ENCODE measurements at regions not wholly inside any gene's neighbourhood (a gene's known extent, or its start where the extent isn't known, plus 50 kb on each side); places are given as distances from the start of the nearest gene placed in this dataset.

DNA sequence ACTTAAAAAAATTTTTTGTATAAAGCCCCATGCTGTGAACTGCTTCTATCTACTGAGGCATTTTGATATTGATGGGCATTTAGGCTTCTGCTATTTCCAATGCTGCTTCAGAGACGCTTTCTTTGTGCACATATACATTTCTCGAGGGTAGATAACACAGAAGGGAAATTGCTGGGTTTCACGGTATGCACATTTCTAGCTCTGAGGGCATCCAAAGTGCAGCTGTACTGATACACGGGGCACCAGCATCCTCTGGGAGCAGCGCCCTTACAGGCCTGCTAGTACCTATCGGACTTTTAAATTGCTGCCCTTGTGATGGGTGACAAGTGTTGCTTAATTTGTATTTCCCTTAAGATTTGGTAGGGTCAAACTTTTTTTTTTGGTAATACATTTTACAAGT, 88.6 kb downstream of the KCTD15 start:
- Histone ChIP-seq H3K27ac (no peak overlapping the region), H3K4me3 (no peak overlapping the region), H3K9me3 (no peaks in the 10 kb centered on the region), H3K36me3 (no peaks in the 10 kb centered on the region), H3K27me3 (peaks cover 0 to 7% (median 0%) of the 10 kb centered on the region in 3 donors), H3K4me1 (peaks cover 6 to 12% (median 11%) of the 10 kb centered on the region in 4 donors)
- 61 to 74% (median 67%) methylated on average over 6 of the region's 6 CpGs for WGBS, 5 donors
- DNase-seq = no peak
- TF ChIP-seq EP300 (IDR thresholded peaks at IDR 0.05) = no peak
- TF ChIP-seq, protein P1, sequence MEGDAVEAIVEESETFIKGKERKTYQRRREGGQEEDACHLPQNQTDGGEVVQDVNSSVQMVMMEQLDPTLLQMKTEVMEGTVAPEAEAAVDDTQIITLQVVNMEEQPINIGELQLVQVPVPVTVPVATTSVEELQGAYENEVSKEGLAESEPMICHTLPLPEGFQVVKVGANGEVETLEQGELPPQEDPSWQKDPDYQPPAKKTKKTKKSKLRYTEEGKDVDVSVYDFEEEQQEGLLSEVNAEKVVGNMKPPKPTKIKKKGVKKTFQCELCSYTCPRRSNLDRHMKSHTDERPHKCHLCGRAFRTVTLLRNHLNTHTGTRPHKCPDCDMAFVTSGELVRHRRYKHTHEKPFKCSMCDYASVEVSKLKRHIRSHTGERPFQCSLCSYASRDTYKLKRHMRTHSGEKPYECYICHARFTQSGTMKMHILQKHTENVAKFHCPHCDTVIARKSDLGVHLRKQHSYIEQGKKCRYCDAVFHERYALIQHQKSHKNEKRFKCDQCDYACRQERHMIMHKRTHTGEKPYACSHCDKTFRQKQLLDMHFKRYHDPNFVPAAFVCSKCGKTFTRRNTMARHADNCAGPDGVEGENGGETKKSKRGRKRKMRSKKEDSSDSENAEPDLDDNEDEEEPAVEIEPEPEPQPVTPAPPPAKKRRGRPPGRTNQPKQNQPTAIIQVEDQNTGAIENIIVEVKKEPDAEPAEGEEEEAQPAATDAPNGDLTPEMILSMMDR (IDR thresholded peaks at IDR 0.05) = no peak
- TF ChIP-seq POLR2AphosphoS5 (IDR thresholded peaks at IDR 0.05) = no peak
- no peak for TF ChIP-seq POLR2A (IDR thresholded peaks at IDR 0.05)
- intact Hi-C loops (cut with DNase I; ENCODE audit: low total_unique reads) = no loop called here

DNA sequence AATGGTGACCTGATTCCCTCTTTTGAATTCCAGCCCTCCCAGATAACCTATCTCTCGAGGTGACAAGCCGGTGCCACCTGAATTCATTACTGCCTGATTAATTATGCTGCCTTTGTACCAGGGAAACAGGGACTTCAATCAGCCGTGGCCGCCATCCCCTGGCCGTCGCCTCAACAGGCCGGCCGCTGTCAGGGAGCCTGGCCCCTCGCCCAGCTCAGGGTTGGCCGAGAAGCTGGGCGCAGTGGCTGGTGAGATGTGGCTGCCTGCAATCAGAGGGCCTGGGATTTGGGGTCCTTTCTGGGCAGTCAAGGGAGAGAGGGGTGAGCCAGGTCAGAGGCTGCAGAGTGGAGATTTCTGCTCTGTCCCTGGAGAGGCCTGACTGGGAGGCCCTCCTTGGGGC, 91.2 kb downstream of the KCTD15 start:
- peaks cover 6 to 12% (median 11%) of the 10 kb centered on the region in 4 donors for H3K4me1 ChIP-seq
- H3K36me3 ChIP-seq = no peaks in the 10 kb centered on the region
- H3K9me3 ChIP-seq = no peaks in the 10 kb centered on the region
- H3K27ac ChIP-seq = no peak overlapping the region
- H3K4me3 ChIP-seq = no peak overlapping the region
- DNase-seq = no peak
- intact Hi-C loops (cut with DNase I; ENCODE audit: low total_unique reads) = no loop called here
- WGBS, 5 donors = 59 to 86% (median 70%) methylated on average over 11 of the region's 11 CpGs
- TF ChIP-seq, protein P1 (IDR thresholded peaks at IDR 0.05) = no peak
- TF ChIP-seq POLR2A (IDR thresholded peaks at IDR 0.05) = no peak
- TF ChIP-seq POLR2AphosphoS5 (IDR thresholded peaks at IDR 0.05) = no peak
- TF ChIP-seq EP300 (IDR thresholded peaks at IDR 0.05) = no peak
- peaks cover 0 to 7% (median 0%) of the 10 kb centered on the region in 3 donors for H3K27me3 ChIP-seq

DNA sequence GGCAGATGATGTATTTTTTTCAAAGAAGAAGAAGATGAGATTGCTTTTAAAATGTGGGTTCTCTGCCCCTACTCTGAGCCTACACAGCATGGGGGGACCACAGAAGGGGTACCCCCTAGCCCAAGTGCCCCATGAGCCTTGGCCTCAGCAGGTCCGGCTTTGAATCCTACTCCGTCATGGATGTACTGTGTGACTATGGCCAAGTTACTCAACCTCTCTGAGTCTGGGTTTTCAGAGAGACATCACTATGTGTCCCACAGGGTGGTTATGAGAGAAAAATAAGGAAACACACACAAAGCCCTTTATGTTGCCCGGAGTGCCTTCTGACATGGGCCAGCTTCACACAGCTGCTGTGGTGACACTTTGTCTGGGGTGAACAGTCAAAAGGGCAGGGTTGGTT, 92.0 kb downstream of the KCTD15 start:
- Histone ChIP-seq H3K36me3 (no peaks in the 10 kb centered on the region), H3K4me1 (peaks cover 6 to 9% (median 8%) of the 10 kb centered on the region in 4 donors), H3K9me3 (no peaks in the 10 kb centered on the region), H3K27me3 (peaks cover 0 to 7% (median 0%) of the 10 kb centered on the region in 3 donors), H3K27ac (no peak overlapping the region), H3K4me3 (no peak overlapping the region)
- no peak for TF ChIP-seq POLR2A (IDR thresholded peaks at IDR 0.05)
- TF ChIP-seq, protein P1 (IDR thresholded peaks at IDR 0.05) = no peak
- no peak for TF ChIP-seq POLR2AphosphoS5 (IDR thresholded peaks at IDR 0.05)
- TF ChIP-seq EP300 (IDR thresholded peaks at IDR 0.05) = no peak
- intact Hi-C loops (cut with DNase I; ENCODE audit: low total_unique reads) = no loop called here
- WGBS, 5 donors = 87 to 100% (median 93%) methylated on average over 3 of the region's 3 CpGs
- DNase-seq = no peak

DNA sequence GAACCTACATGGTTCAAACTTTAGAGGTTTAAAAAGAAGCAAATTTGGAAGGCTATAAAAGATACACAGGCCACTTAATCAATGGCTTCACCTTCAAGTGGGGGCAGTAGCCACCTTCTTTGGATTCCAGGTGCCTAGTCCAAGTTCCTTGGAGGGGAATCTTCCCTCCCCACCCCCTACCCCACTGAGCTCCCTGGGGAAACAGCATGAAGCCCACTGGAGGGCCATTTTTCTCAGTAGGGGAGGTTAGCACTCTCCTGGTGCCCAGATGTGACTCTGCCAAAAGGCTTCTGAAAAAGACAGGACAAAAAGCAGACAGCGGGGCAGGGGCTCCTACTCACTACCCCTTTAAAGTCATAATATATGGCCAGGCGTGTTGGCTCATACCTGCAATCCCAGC, 93.9 kb downstream of the KCTD15 start:
- DNase-seq = no peak
- intact Hi-C loops (cut with DNase I; ENCODE audit: low total_unique reads) = no loop called here
- Histone ChIP-seq H3K9me3 (no peaks in the 10 kb centered on the region), H3K27ac (no peak overlapping the region), H3K4me3 (no peak overlapping the region), H3K27me3 (peaks cover 0 to 7% (median 0%) of the 10 kb centered on the region in 3 donors), H3K4me1 (no peaks in the 10 kb centered on the region), H3K36me3 (no peaks in the 10 kb centered on the region)
- WGBS, 5 donors = 90 to 98% (median 92%) methylated on average over 2 of the region's 2 CpGs
- TF ChIP-seq, protein P1 (IDR thresholded peaks at IDR 0.05) = no peak
- TF ChIP-seq POLR2AphosphoS5 (IDR thresholded peaks at IDR 0.05) = no peak
- no peak for TF ChIP-seq EP300 (IDR thresholded peaks at IDR 0.05)
- no peak for TF ChIP-seq POLR2A (IDR thresholded peaks at IDR 0.05)

All from stomach (tissue), 8 donors.